ENCODE measurements at regions not wholly inside any gene's neighbourhood (a gene's known extent, or its start where the extent isn't known, plus 50 kb on each side); places are given as distances from the start of the nearest gene placed in this dataset.

GRCh38 chr1:239297910-239298309 lies 88.5 kb upstream of the CHRM3 start:
- no peak for TF ChIP-seq CTCF (IDR thresholded peaks at IDR 0.05; ENCODE audit: insufficient read depth, low read length, poor library complexity, severe bottlenecking)
- no peaks in the 10 kb centered on the region for H3K36me3 ChIP-seq (ENCODE audit: control insufficient read depth, insufficient read depth, low read length)

GRCh38 chr1:239293350-239294110 lies 92.8 kb upstream of the CHRM3 start:
- TF ChIP-seq CTCF (IDR thresholded peaks at IDR 0.05; ENCODE audit: insufficient read depth, low read length, poor library complexity, severe bottlenecking): no peak
- Histone ChIP-seq H3K36me3 (ENCODE audit: control insufficient read depth, insufficient read depth, low read length) (no peaks in the 10 kb centered on the region), H3K27me3 (ENCODE audit: control insufficient read depth, insufficient read depth, low read length) (no peaks in the 10 kb centered on the region), H3K4me3 (ENCODE audit: low read depth, low read length) (no peak overlapping the region)
- no peak for DNase-seq (ENCODE audit: low read depth)

More at GRCh38 chr1:239297910-239298309, 88.5 kb upstream of the CHRM3 start:
- Histone ChIP-seq H3K4me3 (ENCODE audit: low read depth, low read length) (no peak overlapping the region), H3K27me3 (ENCODE audit: control insufficient read depth, insufficient read depth, low read length) (no peaks in the 10 kb centered on the region)
- DNase-seq (ENCODE audit: low read depth): no peak

GRCh38 chr1:239288820-239289554 lies 97.4 kb upstream of the CHRM3 start:
- no peak overlapping the region for H3K4me3 ChIP-seq (ENCODE audit: low read depth, low read length)
- no peaks in the 10 kb centered on the region for H3K36me3 ChIP-seq (ENCODE audit: control insufficient read depth, insufficient read depth, low read length)
- no peaks in the 10 kb centered on the region for H3K27me3 ChIP-seq (ENCODE audit: control insufficient read depth, insufficient read depth, low read length)
- no peak for TF ChIP-seq CTCF (IDR thresholded peaks at IDR 0.05; ENCODE audit: insufficient read depth, low read length, poor library complexity, severe bottlenecking)
- DNase-seq (ENCODE audit: low read depth): no peak

GRCh38 chr1:239287296-239287695 lies 99.1 kb upstream of the CHRM3 start:
- DNase-seq (ENCODE audit: low read depth): no peak
- Histone ChIP-seq H3K36me3 (ENCODE audit: control insufficient read depth, insufficient read depth, low read length) (no peaks in the 10 kb centered on the region), H3K27me3 (ENCODE audit: control insufficient read depth, insufficient read depth, low read length) (no peaks in the 10 kb centered on the region), H3K4me3 (ENCODE audit: low read depth, low read length) (no peak overlapping the region)
- TF ChIP-seq CTCF (IDR thresholded peaks at IDR 0.05; ENCODE audit: insufficient read depth, low read length, poor library complexity, severe bottlenecking): no peak

GRCh38 chr1:239283216-239283615 lies 103.2 kb upstream of the CHRM3 start:
- TF ChIP-seq CTCF (IDR thresholded peaks at IDR 0.05; ENCODE audit: insufficient read depth, low read length, poor library complexity, severe bottlenecking): no peak
- no peak overlapping the region for H3K4me3 ChIP-seq (ENCODE audit: low read depth, low read length)
- DNase-seq (ENCODE audit: low read depth): no peak
- no peaks in the 10 kb centered on the region for H3K27me3 ChIP-seq (ENCODE audit: control insufficient read depth, insufficient read depth, low read length)
- no peaks in the 10 kb centered on the region for H3K36me3 ChIP-seq (ENCODE audit: control insufficient read depth, insufficient read depth, low read length)

All from kidney epithelial cell (primary cell).